RPMI8226 (cell line): ENCODE measurements at regions not wholly inside any gene's neighbourhood (a gene's known extent, or its start where the extent isn't known, plus 50 kb on each side); places are given as distances from the start of the nearest gene placed in this dataset.

Source experiments
- DNase-seq: peaks from one replicate; pipeline ENCODE4 v3.0.0-alpha.2; 2015

DNA sequence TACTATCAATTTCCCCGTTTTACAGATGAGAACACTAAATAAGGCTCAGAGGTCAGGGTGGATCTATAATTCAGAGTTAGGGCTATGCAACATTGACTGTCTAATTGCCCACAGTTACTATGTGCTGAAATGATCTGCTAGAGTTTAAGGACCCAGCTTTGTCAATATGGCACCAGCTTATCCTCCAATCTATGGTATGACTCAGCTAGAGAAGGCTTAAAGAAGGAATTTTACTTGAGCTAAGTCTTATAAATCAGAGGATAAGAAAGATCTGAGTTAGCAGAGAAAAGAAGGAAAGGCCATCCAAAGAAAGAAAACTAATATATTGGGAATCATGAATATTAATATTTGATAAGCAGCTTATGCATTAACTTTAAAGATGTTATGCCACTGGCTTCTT, 78.1 kb downstream of the ASB9 start:
- DNase-seq = no peak

DNA sequence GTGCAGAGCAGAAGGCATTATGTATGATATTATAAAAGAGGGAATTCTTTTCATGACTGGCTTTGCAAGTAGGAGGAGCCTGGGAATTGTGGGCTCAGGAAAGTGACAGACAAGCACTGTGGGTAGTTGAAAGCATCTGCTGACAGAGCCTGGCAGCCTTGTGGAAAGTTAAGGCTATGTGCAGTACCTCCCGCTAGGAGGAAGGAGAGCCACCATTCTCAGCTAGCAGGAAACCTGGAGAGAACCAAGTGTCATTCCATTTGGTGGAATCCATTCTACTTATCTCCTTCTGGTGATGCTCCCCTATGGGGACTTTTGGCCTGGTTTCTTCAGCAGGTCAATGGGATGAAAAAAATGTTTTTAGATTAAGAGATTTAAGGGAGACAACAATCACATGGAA, 81.8 kb downstream of the ASB9 start:
- no peak for DNase-seq

DNA sequence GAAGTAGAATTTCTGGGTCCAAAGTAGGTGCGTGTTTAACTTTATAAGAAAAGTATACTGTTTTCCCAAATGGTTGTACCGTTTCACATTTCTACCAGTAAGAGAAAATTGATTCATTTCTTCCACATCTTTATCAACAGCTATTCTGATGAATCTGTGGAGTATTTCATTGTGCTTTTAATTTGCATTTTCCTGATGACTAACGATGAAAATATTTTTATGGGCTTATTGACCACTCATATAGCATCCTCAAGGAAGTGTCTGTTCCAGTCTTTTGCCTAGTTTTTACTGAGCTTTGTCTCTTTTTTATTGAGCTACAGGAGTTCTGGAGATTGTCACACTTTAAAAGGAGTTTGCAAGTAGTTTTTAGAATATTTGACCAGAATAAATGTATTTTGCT, 92.6 kb downstream of the ASB9 start:
- no peak for DNase-seq

DNA sequence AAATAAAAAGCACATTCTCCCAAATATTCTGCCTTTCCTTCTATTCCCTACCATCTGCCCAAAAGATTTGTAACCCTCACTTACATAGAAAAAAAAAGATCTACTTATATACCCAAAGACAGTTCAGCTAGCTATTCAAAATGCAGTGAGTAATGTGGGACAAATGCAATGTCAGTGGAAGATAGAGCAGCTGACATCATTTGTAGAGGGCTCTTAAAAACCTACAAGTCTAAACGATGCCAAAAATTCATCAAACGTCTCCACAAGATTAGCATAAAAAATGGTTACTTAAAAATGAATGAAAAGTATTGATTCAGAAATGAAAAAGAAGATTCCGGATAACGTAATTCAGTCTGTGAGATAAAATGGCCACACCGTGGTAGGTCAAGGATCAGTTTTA, 96.5 kb downstream of the ASB9 start:
- DNase-seq = no peak

DNA sequence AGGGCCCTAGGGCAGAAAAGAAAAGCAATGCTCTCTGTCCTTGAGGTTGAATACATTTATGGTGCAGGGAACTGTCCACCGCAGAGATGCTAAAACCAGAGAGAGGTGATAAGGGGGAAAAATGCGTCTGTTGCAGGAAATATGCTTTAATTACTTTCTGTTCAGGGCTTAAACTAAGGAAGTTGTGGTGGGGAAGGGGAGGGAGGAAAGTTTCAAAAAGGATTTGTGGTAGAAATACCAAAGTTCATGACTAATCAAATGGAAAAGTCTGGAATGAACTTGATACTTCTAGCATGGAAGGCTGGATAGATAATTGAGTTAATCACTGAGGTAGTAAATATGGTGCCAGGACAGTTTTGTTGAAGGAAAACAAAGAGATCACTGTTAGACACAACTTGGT, 99.0 kb downstream of the ASB9 start:
- no peak for DNase-seq

DNA sequence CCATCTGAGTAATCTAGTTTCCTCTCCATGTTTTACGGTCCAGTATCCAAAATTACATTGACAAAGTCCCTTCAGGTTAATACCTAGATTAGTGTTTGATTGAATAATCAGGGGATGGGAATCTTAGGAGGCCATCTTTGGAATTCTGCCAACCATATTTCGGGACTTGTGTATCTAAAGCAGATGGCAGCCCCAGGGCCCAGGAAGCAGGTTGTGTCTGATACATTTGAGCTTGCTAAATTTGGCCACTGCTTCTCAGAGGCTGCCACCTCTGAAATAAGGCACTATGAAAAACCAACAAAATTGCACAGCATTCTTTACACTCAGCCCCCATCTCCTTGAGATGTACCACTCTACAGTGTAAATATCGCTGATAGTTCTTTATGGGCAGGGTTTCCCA, 102.1 kb downstream of the ASB9 start:
- DNase-seq = no peak

DNA sequence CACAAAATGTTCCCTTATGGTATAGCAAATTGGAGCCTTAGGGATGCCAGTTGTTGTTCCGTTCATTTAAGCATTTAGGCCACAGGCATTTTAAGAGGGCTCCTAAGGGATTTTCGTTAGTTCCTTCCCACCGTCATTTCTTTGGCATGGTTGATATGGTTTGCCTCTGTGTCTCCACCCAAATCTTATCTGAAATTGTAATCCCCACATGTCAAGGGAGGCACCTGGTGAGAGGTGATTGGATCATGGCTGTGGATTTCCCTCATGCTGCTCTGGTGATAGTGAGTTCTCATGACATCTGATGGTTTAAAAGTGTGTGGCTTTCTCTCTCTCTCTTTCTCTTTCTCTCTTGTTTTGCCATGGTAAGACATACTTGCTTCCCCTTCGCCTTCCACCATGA, 104.1 kb downstream of the ASB9 start:
- DNase-seq = no peak

DNA sequence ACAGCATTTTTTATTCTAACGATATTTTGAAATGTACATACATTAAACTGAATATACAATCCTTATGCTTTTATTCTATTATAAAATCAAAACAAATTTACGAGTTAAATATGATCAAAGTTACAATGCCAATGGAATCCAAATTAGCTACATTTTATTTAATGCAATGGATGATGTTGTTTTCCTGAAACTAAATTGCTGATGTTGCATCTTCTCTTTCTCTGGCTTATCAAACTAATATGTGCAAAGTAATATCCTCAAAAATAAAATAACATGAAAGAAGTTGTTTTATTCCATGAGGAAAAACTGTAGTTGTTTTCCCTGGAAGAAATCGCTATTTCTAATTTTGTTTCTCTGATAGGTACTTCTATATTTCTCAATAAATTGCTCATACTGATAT, 106.8 kb downstream of the ASB9 start:
- DNase-seq = no peak

DNA sequence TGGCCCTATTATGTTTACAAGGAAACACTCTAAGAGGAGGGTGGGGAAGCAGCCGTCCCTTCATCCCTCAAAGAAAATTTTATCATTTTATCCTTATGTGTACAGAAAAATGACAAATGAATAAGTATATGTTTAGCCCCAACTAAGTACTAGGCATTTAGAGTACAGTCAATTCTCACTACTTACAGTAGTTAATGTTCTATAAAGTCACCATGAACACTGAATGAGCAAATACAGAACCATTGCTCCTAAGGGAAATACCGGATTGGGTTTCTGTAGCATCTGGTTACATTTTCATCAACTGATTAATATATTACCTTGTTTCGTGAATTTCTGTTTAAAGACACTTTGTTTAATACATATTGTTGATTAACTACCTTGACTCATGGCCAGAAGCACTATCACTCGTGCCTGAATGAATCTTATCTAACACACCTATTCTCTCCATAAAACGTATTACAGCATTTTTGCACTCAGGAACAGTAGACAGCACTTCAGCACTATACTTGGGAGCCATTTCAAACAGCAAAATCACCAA, 109.3 kb downstream of the ASB9 start:
- no peak for DNase-seq

DNA sequence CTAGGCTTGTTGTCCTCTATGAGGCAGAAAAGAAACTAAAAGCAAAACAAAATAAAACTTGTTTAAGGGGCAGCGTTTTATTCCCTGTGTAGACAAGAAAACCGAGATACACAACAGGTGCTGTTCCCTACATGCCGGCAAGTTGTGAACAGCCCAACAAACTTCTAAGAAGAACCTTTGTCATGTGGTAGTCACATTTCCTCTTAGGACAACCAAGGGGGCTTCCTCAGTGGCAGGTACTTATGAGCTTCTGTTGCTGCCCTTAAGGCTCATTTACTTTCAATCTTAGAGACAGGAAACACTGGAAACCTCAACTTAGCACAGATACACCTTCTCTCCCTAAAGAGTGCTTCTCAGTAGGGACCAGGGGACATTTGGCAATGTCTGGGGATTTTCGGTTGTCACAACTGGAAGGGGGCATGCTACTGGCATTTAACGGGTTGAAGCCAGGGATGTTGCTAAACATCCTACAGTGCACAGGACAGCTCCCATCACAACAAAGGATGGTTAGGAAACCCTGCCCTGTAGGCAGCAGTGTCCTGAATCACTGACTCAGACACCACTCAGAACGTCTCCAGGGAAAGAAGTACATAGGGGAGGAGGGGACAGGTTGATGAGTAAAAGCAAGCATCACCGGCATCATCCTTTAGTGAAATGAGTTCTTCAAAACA, 111.0 kb downstream of the ASB9 start:
- DNase-seq = no peak

DNA sequence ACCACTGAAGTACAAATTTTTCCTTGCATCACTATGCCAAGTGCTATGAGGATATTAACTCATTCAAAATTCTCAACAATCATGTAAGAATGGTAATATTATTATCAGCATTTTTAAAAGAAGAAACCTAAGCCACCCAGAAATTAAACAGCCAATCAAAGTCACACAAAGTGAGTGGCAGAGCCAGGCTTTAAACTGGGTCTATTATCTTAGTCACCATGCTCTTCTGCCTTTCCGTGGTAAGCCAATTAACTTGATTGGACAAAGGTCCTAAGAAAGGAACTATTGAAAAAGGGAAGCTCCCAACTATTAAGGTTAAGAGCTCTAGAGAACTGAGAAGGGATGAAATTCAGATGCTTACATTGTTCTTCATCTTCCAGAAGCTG, 111.5 kb downstream of the ASB9 start:
- no peak for DNase-seq

DNA sequence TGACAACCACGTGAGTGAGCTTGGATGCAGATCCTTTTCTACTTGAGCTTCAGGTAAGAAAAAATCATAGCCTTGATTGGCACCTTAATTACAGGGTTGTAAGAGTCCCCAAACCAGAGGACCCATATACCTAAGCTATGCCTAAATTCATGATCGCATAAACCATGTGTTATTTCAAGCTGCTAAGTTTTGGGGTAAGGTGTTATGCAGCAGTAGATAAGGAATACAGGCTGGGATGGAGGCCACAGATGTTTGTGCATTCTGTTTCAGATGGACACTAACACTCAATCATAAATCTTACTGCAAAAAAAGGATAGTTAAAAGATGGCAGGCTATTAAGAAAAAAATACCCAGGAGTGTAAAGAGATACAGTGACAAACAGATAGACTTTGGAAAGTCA, 112.3 kb downstream of the ASB9 start:
- no peak for DNase-seq

DNA sequence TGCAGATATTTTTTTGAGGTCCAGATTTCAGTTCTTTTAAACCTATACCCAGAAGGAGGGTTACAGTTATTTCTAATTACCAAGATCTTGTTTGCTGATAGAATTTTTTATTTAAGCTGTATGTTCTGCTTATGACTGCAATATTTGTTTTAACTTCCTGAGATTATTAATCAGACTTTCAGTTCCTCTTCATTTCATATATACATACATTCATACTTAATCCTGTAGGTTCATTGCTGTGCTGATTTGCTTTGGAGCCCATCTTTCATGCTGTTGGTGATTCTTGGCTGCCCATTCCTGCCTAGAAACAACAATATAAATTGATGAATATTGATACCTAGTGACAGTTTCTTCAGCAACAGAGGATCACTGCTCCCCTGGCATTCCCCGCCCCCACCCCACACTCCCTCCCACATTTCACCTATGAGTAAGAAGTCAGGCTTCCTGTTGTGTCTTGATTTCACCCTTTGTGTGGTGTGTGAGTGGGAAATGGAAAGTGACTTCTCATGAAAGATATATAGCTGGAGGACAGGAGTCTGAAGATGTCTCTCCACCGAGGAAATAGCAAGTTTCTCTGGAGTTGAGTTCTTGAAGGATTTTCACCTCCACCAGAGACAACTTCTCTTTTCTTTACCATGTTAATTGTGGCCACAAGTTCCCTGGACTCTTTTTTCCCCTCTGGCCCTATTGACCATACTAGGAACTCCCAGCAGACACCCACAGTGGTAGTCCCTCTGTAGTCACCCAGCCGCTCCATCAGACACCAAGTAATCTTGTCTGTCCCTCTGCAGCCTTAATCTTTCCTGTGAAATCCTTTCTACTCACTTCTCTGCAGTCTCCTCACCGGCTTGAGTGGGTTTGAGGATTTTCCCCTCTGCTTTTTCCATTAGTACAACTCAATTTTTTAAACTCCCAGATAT, 118.4 kb downstream of the ASB9 start:
- DNase-seq = no peak

DNA sequence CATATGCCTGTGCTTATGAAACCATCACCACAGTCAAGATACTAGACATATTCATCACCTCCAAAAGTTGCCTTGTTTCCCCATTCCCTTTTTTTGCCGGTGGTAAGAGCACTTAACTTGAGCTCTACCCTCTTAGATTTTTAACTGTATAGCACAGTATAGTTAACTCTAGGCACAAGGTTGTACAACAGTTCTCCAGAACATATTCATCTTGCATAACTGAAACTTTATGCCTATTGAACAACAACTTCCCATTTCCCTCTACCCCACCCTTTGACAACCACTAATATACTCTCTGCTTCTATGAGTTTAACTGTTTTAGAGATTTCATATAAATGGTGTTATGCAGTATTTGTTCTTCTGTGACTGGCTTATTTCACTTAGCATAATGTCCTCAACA, 119.3 kb downstream of the ASB9 start:
- DNase-seq = no peak

DNA sequence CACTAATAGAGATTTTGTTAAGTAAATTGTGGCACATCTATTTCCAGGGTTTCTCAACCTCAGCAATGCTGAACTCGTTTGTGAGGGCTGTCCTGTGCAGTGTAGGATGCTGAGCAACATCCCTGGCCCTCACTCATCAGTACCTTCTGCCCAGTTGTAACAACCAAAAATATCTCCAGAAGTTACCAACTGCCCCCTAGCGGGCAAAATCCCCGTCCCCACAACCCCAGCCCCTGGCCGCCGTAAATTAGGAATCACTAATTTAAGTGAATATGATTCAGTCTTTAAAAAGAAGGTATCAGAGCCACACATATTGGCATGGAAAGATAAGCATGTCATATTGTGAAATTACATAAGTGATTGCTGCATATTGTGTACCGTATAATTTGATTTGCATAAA, 123.4 kb downstream of the ASB9 start:
- peak; percentile 24 for DNase-seq

DNA sequence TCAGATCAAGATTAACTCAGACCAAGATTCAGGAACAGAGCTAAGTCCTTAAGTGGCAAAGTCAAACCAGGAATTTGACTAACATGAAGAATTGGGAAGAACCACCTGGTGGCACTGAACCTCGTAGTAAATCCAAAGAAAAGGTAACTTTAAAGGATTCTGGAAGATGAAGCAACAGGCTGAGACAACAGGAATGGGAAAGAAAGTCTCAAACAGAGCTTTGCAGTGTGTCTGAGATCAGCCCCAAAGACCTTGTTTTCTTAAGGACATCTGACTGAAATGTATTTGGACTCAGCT, 126.1 kb downstream of the ASB9 start:
- DNase-seq = no peak

DNA sequence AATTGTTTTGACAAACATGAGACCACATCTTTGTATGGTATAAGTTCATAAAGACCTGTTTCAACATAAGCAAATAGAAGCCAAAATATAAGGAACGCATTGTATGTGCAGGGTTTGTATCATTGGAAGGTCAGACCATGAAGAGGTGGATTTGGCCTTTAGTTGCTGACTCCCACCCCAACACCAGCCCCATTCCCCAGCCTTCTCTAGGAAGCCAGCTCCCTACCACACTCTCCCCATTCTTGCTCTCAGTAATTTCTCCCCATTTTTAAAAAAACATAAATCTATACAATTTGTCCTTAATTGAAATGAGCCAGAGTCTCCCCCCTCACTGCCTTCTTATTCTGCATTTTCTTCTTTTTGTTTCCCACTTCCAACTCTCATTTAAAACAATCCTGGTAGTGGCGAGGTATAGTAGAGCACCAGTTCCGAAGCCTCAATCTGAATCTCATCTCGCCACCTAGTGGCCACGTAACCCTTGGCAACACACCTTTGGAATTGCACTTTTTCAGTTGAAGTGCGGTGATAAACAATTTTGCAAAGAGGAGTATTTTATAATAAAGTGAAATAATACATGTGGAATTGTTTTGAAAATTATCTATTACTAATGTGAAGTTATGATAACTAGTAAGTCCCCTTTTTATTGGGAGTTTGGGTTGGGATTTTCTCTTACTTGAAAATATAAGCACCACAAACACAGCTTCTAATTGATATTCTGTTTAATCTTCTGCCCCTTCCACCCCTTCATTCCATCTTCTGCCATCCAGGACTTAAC, 126.6 kb downstream of the ASB9 start:
- peak; percentile 55 for DNase-seq

DNA sequence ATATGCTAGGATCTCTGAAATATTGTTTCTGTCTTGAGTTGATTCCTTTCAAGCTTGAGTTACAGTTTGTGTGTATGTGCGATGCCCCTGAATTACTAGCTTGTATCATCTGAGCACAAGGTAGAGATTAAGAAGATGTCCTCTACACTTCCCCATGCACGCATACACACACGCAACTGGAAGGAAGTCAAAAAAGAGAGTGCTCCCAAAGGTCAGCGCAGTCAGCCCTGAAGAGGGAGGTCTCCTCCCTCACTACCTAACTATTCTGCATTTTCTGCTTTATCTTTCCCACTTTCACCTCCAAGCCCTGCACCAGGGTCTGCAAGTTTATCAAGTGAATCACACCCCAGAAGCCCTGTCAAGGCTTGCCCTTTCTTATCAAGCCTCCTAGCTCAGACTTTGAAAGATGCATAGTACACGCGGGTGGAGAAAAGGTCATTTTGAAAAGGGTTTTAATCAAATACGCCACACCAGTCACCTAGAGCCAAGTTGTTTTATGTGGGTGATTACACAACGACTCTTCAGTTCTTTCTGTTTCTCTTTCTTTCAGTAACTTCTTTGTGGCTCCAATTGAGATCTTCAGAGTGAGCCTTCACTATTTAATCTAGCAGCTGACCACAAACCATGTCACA, 127.7 kb downstream of the ASB9 start:
- no peak for DNase-seq

DNA sequence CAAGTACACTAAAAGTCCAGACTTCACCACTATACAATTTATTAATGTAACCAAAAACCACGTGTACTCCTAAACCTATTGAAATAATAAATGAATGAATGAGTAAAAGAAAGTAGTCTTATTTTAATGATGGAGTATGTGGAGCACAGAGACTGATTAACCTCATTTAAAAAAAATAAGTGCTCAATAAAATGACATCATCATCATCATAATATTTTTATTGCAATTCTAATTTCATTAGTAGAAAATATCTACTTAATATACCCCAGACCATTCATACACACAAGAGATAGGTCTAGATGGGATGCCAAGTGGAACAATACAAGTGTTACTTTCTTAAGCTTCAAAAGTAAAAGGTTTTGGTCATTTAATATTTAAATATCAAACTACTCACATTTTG, 133.1 kb downstream of the ASB9 start:
- DNase-seq = no peak

DNA sequence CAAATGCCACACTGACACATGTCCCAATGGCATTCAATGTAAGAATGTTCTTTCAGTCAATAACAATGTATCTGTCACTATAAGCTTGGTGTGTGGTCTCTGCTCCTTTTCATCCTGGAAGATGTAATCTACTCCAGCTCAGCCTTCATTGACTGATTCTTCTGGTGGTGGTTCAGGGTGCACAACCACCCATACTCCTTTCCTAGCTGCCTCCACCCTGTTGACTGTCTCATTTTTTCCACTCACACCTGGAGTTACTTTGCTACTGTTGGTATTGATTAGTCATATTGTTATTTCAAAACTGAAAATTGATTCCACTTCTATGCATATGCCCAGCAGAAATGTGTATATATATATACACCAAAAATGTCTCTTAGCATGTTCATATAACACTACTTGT, 140.5 kb downstream of the ASB9 start:
- DNase-seq = no peak

DNA sequence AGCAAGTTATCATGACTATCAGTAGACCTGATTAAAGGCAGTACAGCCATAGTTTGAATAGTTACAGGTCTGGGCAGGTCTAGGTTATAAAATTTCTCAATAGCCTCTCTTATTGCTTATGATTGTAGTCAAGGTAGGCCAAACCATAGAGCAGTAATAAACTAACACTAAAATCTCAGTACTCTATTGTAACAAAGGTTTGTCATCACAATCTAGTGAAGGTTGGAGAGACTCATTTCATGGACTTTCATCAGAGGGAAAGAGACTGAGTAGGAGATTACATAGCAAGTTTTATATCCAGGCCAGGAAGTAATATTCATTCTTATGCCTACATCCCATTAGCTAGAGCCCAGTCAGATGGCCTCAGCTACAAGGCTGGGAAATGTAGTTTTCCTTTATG, 141.0 kb downstream of the ASB9 start:
- DNase-seq = no peak

DNA sequence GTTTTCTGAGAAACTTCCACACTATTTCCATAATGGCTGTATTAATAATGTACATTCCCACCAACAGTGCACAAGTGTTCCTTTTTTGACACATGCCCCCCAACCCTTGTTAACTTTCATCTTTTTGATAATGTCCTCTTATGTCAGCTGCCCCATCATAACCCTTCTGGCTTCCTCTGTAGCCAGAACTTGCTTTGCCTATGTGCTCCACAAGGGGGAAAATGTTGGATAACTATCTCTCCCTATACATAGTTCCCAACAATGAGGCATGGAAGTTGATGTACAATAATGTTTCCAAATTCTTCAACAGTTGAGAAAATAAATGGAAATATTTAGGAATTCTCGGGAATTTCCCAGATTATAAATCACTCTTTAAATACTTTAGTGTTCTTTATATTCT, 142.9 kb downstream of the ASB9 start:
- no peak for DNase-seq

DNA sequence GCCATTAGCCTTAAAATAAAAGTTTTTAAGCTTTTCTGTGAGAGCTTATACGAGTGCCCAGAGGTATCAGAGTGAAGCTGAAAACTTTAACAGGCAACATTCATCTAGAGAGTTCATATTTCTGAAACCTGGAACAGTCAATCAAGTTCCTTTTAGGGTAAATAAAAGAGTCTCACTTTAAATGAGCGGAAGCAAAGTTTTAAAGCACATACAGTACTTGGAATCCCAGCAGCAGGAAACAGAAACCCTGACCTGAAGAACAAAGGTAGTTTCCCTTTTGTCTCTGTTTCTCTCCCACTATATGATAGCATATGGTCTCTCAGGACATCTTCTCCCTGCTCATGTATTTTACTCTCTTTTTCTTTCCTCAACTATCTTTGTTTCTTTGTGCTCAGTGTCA, 153.0 kb downstream of the ASB9 start:
- DNase-seq = no peak
